ENCODE measurements at regions not wholly inside any gene's neighbourhood (a gene's known extent, or its start where the extent isn't known, plus 50 kb on each side); places are given as distances from the start of the nearest gene placed in this dataset.

DNA sequence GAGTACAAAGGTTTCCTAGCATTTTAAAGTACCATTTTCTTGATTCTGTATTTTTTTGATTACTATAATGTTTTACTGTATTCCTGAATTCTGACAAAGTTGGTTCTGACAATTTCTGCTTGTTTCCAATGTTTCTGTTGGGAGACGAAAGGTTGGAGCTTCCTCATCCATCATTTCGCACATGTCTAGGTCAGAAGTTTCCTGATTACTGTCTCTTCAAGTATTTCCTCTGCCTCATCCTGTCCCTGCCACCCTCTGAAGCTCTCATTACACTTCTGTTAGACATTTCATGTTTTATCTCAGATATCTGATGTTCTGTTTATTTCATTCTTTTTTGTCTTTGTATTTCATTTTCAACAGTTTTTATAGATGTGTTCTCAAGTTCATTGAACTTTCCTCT is 895.8 kb downstream of the TSN start:
- H3K9me3 ChIP-seq (ENCODE audit: control insufficient read depth in 2 of 3, insufficient read depth in 1 of 3, low read length in 3 of 3): no peaks in the 10 kb centered on the region
- FAIRE-seq (no peak), DNase-seq (no peak)
- TF ChIP-seq CTCF (IDR thresholded peaks at IDR 0.05; ENCODE audit: borderline replicate concordance, extremely low read depth, insufficient read depth): no peak
- H3K36me3 ChIP-seq (ENCODE audit: control insufficient read depth in 2 of 3, insufficient read depth in 3 of 3, low read length in 3 of 3): no peaks in the 10 kb centered on the region
- H3K9ac ChIP-seq (ENCODE audit: low read length in 3 of 3): no peak overlapping the region
- intact Hi-C loops (cut with DNase I): no loop called here
- no peak overlapping the region for H3K4me3 ChIP-seq (ENCODE audit: low read length in 3 of 3)
- no peak overlapping the region for H3K27ac ChIP-seq (ENCODE audit: low read depth in 2 of 2, low read length in 2 of 2)
- no peaks in the 10 kb centered on the region for H3K4me1 ChIP-seq (ENCODE audit: control insufficient read depth in 2 of 3, insufficient read depth in 2 of 3, low read depth in 1 of 3, low read length in 3 of 3)
- no peaks in the 10 kb centered on the region for H3K27me3 ChIP-seq (ENCODE audit: control insufficient read depth, insufficient read depth, low read length)

DNA sequence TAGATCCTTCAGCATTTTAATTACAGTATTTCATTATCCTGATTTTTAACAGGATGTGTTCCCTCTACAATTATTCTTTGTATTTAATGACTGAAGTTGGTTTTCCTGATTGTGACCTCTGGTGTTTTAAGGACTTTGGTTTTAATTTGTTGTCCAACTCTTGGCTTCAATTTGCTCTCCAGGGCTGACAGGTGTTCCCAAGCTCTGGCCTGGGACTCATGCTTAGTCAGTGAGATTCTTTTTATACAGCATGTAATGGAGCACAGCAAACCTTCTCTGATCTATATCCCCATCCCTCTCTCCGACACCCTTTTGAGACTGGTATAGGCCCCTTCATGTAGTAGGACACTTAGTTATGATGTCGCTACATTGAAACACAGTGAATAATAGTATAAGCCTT is 896.3 kb downstream of the TSN start:
- intact Hi-C loops (cut with DNase I): no loop called here
- DNase-seq (no peak), FAIRE-seq (no peak)
- Histone ChIP-seq H3K4me1 (ENCODE audit: control insufficient read depth in 2 of 3, insufficient read depth in 2 of 3, low read depth in 1 of 3, low read length in 3 of 3) (no peaks in the 10 kb centered on the region), H3K27me3 (ENCODE audit: control insufficient read depth, insufficient read depth, low read length) (no peaks in the 10 kb centered on the region), H3K36me3 (ENCODE audit: control insufficient read depth in 2 of 3, insufficient read depth in 3 of 3, low read length in 3 of 3) (no peaks in the 10 kb centered on the region), H3K9me3 (ENCODE audit: control insufficient read depth in 2 of 3, insufficient read depth in 1 of 3, low read length in 3 of 3) (no peaks in the 10 kb centered on the region), H3K27ac (ENCODE audit: low read depth in 2 of 2, low read length in 2 of 2) (no peak overlapping the region), H3K4me3 (ENCODE audit: low read length in 3 of 3) (no peak overlapping the region), H3K9ac (ENCODE audit: low read length in 3 of 3) (no peak overlapping the region)
- TF ChIP-seq CTCF (IDR thresholded peaks at IDR 0.05; ENCODE audit: borderline replicate concordance, extremely low read depth, insufficient read depth): no peak

DNA sequence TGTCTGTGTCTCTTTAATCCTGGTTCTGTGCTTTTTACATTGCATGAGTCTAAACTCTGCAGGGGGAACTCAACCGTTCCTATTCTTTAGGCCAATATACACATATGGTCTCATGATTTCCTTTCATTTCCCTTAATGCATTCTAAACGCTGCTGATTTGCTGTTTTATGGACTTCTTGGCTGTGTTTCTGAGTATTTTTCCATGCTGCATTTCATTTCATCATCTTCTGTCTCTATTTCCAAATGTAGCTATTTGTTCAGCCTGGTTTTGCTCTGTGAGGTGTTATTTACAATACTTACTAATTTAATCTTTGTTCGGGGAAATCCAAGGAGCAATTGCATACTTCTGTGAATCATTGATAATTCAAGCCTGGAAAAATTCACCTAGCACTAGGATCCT is 897.2 kb downstream of the TSN start:
- H3K27ac ChIP-seq (ENCODE audit: low read depth in 2 of 2, low read length in 2 of 2): no peak overlapping the region
- no peaks in the 10 kb centered on the region for H3K4me1 ChIP-seq (ENCODE audit: control insufficient read depth in 2 of 3, insufficient read depth in 2 of 3, low read depth in 1 of 3, low read length in 3 of 3)
- FAIRE-seq (no peak), DNase-seq (no peak)
- no peaks in the 10 kb centered on the region for H3K9me3 ChIP-seq (ENCODE audit: control insufficient read depth in 2 of 3, insufficient read depth in 1 of 3, low read length in 3 of 3)
- H3K4me3 ChIP-seq (ENCODE audit: low read length in 3 of 3): no peak overlapping the region
- intact Hi-C loops (cut with DNase I): no loop called here
- no peak for TF ChIP-seq CTCF (IDR thresholded peaks at IDR 0.05; ENCODE audit: borderline replicate concordance, extremely low read depth, insufficient read depth)
- no peak overlapping the region for H3K9ac ChIP-seq (ENCODE audit: low read length in 3 of 3)
- H3K27me3 ChIP-seq (ENCODE audit: control insufficient read depth, insufficient read depth, low read length): no peaks in the 10 kb centered on the region
- H3K36me3 ChIP-seq (ENCODE audit: control insufficient read depth in 2 of 3, insufficient read depth in 3 of 3, low read length in 3 of 3): no peaks in the 10 kb centered on the region

DNA sequence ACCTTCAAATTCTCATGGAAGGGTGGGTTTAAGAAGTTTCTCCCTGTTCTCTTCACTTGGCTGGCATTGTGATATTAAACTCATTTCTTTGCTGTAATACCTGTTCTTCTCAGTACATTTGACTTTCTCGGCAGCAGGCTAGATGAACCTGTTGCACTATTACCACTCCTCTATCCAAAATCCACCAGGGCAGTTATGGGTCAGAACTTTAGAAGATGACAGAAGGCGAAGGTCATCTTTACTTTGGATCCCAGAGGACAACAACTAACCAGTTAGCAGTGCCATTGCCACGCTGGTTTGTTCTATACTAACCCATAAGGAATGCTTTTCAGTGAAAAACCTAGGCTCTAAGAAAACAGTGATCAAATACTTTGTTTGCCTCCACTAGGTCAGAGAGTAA is 901.0 kb downstream of the TSN start:
- no peaks in the 10 kb centered on the region for H3K4me1 ChIP-seq (ENCODE audit: control insufficient read depth in 2 of 3, insufficient read depth in 2 of 3, low read depth in 1 of 3, low read length in 3 of 3)
- intact Hi-C loops (cut with DNase I): no loop called here
- H3K27ac ChIP-seq (ENCODE audit: low read depth in 2 of 2, low read length in 2 of 2): no peak overlapping the region
- H3K9me3 ChIP-seq (ENCODE audit: control insufficient read depth in 2 of 3, insufficient read depth in 1 of 3, low read length in 3 of 3): no peaks in the 10 kb centered on the region
- H3K36me3 ChIP-seq (ENCODE audit: control insufficient read depth in 2 of 3, insufficient read depth in 3 of 3, low read length in 3 of 3): no peaks in the 10 kb centered on the region
- TF ChIP-seq CTCF (IDR thresholded peaks at IDR 0.05; ENCODE audit: borderline replicate concordance, extremely low read depth, insufficient read depth): no peak
- H3K27me3 ChIP-seq (ENCODE audit: control insufficient read depth, insufficient read depth, low read length): no peaks in the 10 kb centered on the region
- no peak overlapping the region for H3K9ac ChIP-seq (ENCODE audit: low read length in 3 of 3)
- FAIRE-seq (no peak), DNase-seq (no peak)
- no peak overlapping the region for H3K4me3 ChIP-seq (ENCODE audit: low read length in 3 of 3)
